GF-D8 (cell line): ENCODE measurements at regions not wholly inside any gene's neighbourhood (a gene's known extent, or its start where the extent isn't known, plus 50 kb on each side); places are given as distances from the start of the nearest gene placed in this dataset.
A peak's percentile ranks its signal among the peaks of the same experiment; 100 is the strongest.
"Not testable (repeated sequence)": the region's sequence is repeated elsewhere in the genome, so short reads cannot be mapped to it uniquely, and the experiment has no call there.

ENCODE experiments used
- DNase-seq: peaks from one replicate; lab custom pipeline; 2025; lab: John Stamatoyannopoulos, UW

GRCh38 chr5:17083276-17083675 is 134.2 kb upstream of the BASP1 start:
- not testable (repeated sequence) for DNase-seq

- DNase-seq: no peak
Measured at GRCh38 chr5:17087035-17087434, 130.4 kb upstream of the BASP1 start.

GRCh38 chr5:17088051-17088450 is 129.4 kb upstream of the BASP1 start:
- no peak for DNase-seq

- DNase-seq: no peak
Measured at GRCh38 chr5:17089001-17089400, 128.4 kb upstream of the BASP1 start.

GRCh38 chr5:17089690-17090089 is 127.7 kb upstream of the BASP1 start:
- DNase-seq: no peak

- DNase-seq: no peak
Measured at GRCh38 chr5:17090839-17091238, 126.6 kb upstream of the BASP1 start.

- DNase-seq: no peak
Measured at GRCh38 chr5:17094830-17095229, 122.6 kb upstream of the BASP1 start.

GRCh38 chr5:17096952-17097695 is 120.3 kb upstream of the BASP1 start:
- no peak for DNase-seq

GRCh38 chr5:17099946-17100345 is 117.5 kb upstream of the BASP1 start:
- DNase-seq: no peak

- no peak for DNase-seq
Measured at GRCh38 chr5:17103461-17103860, 114.0 kb upstream of the BASP1 start.

GRCh38 chr5:17105744-17106418 is 111.5 kb upstream of the BASP1 start:
- DNase-seq: no peak

- no peak for DNase-seq
Measured at GRCh38 chr5:17106521-17106920, 110.9 kb upstream of the BASP1 start.

GRCh38 chr5:17112091-17112716 is 105.2 kb upstream of the BASP1 start:
- DNase-seq: not testable (repeated sequence)

- DNase-seq: no peak
Measured at GRCh38 chr5:17113174-17113958, 104.1 kb upstream of the BASP1 start.

- no peak for DNase-seq
Measured at GRCh38 chr5:17114233-17114632, 103.2 kb upstream of the BASP1 start.

GRCh38 chr5:17114715-17115599 is 102.5 kb upstream of the BASP1 start:
- no peak for DNase-seq

- DNase-seq: no peak
Measured at GRCh38 chr5:17115855-17116254, 101.6 kb upstream of the BASP1 start.

GRCh38 chr5:17118631-17119030 is 98.8 kb upstream of the BASP1 start:
- DNase-seq: peak; percentile 79

GRCh38 chr5:17120209-17120608 is 97.2 kb upstream of the BASP1 start:
- no peak for DNase-seq

- DNase-seq: no peak
Measured at GRCh38 chr5:17121776-17122175, 95.7 kb upstream of the BASP1 start.

GRCh38 chr5:17123010-17123409 is 94.4 kb upstream of the BASP1 start:
- DNase-seq: no peak
